HG03342 (cell line): ENCODE measurements at regions not wholly inside any gene's neighbourhood (a gene's known extent, or its start where the extent isn't known, plus 50 kb on each side); places are given as distances from the start of the nearest gene placed in this dataset.

Source experiments
- ATAC-seq: cut with Tn5 transposase; IDR thresholded peaks from one replicate; pipeline ENCODE4 v1.9.1; 2021; ENCODE audit warnings: mild to moderate bottlenecking, moderate library complexity; ENCODE audit not compliant: unreplicated experiment

DNA sequence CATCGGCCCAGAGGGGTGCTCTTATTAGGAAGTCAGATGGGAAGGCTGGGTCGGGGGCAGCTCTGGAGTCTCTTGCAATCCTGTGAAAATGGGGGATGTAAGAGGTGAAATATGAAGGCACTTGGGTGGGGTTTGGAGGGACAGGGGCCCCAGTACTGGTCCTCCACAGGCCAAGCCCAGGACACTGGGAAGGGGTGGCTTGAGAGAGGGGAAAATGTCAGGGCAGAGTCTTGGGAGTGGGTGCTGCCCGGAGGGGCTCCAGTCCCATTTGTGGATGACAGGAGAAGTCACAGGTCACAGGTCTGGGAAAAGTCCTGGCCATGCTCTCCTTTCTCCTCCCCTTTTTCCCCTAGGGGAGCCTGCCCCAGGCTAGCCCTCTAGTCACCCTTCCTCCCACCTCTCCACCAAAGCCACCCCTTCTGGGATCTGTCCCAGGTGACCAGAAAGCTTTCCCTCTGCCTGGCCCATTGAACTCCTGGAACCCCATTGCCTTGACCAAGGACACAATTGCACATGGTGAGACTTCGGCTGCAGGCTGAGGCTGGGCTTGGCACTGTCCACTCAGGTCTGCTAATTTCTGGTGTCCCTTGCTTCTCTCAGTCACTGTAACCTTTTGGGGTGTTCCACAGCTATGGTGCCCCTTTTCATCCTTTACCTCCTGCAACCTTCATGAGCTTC lies 1465.0 kb downstream of the TBC1D22A start:
- no peak for ATAC-seq

DNA sequence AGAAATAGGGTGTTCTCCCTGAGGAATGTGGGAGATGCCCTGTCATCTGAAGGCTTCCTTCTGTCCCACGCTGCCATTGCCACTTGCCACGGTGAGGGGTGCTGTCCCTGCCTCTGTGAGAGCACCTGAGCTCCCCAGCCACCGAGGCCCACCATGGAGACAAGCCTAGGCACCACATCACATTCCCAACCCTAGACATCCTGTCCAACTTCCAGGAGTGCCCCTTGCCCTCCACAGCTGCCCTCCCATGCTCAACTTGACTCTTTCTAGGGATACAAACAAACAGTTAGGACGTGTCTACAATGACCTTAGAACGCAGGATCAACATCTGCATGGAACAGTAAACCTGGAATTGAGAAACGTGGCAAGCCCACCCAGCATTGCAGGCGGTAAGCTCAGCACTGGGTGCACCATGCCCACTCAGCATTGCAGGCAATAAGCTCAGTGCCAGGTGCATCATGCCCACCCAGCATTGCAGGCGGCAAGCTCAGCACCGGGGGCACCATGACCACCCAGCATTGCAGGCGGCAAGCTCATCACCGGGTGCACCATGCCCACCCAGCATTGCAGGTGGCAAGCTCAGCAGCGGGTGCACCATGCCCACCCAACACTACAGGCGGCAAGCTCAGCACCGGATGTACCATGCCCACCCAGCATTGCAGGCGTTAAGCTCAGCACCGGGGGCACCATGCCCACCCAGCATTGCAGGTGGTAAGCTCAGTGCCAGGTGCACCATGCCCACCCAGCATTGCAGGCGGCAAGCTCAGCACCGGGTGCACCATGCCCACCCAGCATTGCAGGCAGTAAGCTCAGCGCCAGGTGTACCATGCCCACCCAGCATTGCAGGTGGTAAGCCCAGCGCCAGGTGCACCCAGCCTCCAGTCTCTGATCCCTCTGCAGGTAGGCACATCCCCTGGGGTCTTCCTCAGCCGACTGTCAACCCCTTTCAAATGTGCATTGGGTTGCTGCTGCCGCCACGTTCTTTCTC lies 1463.9 kb downstream of the TBC1D22A start:
- ATAC-seq: no peak

DNA sequence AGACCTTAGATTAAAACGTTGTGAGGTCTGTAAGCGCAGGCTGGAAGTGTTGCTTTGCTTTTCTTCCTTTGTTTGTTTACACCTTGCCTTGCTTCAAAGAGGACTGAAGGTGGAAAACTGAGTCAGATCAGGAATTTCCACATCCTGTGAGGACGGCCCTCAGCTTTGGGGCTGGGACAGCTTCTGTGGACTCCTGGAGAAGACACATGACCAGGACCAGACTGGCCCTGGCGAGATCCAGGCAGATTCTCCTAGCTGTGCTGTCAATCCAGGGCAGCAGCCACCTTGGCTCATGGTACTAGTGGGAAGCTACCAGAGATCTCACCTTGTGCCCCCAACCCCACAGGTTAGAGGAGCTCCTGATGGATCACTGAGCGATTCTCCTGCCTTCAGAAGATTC lies 1461.9 kb downstream of the TBC1D22A start:
- ATAC-seq: no peak

DNA sequence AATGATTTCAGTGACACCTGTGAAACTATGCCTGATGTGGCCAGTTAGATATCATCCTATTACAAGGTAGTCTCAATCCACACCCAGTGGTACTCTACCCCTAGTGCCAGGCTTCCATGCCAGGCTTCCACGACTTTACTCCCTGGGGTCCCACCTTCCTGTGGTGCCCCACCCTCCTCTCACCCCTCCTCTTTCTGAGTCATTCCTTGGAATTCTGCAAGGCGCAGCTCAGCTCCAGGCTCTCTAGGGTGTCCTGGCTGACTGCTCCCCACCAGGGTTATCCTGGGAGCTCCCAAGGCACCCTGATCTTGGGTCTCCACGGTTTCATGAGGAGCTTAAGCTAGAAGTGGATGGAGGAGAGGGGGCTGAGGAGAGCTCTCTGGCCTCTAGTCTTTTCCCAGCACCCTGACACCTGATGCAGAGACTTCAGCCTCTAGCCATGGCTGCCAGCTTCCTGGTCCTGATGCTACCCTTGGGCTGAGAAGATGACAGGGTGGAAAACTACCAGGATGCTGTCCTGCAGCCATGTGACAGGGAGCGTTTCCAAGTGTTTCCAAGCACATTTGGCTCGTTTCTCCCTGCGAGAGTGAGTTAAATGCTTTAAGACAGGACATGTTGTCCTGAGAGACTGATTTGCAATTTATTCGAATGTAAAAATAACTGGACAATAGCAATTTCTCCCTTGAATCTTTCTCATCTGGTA lies 1461.2 kb downstream of the TBC1D22A start:
- ATAC-seq: no peak

DNA sequence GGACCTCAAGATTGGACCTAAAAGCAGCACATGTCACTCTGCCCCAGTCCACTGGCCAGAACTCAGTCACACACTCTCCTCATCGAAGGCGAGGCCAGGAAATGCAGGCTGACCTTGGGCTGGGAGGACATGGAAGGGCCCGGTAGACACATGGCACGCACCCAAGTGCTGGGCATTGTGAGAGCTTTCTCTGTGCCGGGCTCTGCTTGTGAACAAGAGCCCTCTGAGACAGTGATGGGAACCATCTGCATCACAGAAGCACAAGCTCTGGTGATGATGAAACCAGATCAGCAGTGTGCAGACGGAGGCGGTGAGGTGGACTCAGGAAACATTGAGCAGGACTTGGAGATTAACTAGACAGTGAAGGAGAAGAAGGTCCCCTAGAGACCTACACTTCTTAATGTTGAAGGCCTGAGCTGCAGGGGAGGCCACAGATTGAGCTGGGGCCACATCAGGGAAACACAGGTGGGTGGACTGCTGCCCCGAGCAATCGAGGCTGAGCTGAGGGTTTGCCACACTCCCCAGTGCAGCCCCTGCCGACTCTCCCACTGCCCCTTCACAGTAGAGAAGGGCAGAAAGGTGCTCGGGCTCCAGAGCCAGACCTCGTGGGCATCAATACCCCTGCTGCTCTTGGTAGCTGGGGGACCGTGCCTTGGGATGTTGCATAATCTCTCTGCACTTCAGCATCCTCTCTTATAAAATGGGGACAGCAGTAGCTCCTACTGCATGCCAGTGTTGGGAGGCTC lies 1460.5 kb downstream of the TBC1D22A start:
- ATAC-seq: no peak

DNA sequence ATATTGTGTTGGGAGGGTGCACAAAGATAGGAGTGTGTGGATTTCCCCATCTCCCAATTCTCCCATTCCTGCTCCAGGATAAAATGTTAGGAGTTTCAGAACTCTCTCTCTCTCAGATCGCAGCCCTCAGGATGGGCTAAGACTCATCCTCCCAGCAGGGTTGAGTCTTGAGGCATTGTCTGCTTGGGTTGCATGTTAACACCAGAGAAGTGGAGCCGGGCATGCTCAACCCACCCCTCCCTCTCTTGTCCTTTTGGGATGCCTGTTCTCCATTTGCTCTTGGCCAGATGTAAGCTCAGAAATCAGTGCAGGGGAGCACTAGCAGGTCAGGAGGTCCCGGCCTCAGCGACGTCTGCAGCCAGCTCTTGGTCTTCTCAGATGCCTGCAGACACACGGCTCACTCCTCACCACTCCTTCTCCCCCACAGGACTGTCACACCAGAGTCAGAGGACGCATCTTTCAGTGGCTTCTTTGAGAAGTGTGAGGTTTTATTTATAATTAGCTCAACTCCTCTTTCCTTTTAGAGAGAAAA lies 1456.5 kb downstream of the TBC1D22A start:
- no peak for ATAC-seq

DNA sequence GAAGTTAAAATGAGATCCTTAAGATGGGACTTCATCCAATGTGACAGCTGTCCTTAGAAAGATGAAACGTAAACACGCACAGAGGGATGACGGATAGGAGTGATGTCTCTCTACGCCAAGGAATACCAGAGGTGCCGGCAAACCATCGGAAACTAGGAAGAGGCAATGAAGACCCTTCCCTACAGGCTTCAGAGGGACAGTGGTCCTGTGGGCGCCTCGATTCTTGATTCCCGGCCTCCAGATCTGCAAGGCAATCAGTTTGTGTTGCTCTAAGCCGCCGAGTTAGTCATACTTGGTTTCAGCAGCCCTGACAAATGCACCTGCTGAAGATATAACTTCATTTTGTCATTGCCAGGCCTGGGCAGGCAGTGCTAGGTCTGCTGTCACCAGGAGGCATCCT lies 1455.1 kb downstream of the TBC1D22A start:
- no peak for ATAC-seq

DNA sequence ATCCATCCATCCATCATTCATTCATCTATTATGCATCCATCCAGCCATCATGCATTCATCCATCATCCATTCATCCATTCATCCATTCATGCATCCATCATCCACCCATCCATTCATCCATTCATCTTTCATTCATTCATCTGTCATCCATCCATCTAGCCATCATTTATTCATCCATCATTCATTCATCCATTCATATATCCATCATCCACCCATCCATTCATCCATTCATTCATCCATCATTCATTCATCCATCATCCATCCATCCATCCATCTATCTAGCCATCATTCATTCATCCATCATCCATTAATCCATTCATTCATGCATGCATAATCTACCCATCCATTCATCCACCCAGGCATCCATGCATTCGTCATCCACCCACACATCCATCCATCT lies 1450.3 kb downstream of the TBC1D22A start:
- no peak for ATAC-seq

DNA sequence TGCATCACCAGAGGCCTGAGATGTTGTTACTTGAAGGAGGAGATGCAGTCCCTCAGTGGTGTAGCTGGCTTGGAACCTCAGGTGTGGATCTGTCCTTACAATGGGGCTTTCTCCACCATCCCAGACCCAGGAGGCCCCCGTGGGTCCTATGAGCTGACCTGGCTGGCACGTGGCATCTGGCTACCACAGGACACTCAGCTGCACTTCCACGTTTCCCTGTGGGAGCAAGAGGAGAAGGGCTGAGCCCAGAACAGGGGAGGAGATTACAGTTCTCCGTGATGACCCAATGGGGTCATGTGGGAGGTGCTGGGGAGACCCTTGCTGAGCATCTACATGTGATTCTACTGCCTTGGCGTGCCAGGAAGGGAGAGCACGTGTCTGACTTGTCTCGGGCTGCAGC lies 1448.4 kb downstream of the TBC1D22A start:
- no peak for ATAC-seq

DNA sequence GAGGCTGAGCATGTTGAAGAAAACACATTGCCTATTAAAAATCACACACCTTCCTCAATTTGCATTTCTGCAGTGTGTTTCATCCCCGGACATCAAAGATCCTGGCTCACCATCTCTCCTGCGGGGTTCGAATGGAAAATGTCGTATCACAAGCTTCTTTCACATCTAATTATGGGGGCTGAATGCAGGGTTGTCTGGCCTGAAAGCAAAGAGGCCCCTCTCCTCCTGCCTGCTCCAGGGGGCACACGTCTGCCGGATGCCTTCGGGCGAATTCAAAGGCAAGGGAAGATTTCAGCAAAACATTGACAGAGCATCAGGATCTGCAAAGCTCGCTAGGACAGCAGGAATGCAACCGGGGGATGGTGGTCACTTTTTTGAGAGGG lies 1447.7 kb downstream of the TBC1D22A start:
- ATAC-seq: no peak

DNA sequence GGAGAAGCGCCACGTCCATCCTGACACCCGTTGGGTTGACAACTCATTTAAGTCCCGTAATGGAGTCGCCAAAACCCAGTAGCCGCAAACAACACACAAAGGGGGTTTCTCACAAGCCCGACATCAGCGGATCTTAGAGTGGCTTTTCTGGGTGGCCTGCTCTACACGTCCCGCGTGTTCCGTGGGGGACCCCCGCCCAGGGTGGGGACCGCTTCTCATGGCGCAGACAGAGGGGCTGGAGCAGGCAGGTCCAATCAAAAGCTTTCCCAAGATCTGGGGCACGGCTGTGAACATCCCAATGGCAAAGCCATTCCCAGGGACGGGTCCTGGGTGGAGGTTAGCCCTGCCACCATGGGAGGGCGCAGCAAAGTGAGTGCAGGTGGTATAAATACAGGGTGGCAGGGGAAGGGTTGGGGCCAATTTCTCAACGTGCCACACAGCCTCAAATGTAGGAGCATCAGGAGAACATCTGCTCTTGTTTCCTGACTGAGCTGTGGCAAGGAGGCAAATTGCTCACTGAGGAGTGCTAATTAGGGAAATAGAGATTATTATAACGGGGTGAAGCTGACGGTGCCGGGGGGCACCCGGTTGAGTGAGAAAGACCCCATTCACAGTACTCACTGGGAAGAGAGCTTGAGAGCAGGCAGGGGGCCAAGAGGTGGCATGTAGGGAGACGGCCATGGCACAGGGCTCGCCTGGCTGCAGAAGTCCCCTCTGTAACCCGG lies 1447.2 kb downstream of the TBC1D22A start:
- no peak for ATAC-seq

DNA sequence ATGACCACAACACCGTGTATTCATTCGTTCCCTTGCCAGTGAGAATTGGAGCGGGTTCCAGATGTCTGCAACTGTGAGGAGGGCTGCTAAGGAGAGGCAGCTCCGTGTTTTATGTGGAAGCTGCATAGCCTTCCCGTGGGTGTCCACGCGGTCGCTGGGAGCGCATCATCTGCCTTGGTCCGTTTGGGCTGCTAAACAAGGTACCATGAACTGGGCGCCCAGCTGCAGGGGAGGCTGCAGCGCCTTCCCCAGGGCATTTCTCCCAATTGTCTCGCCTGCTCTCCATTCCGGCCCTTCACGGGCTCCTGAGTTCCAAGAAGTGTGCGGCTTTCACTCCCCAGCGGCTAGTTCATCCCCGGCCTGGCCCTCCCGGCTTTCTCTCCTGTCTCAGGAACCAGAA lies 1446.4 kb downstream of the TBC1D22A start:
- no peak for ATAC-seq

DNA sequence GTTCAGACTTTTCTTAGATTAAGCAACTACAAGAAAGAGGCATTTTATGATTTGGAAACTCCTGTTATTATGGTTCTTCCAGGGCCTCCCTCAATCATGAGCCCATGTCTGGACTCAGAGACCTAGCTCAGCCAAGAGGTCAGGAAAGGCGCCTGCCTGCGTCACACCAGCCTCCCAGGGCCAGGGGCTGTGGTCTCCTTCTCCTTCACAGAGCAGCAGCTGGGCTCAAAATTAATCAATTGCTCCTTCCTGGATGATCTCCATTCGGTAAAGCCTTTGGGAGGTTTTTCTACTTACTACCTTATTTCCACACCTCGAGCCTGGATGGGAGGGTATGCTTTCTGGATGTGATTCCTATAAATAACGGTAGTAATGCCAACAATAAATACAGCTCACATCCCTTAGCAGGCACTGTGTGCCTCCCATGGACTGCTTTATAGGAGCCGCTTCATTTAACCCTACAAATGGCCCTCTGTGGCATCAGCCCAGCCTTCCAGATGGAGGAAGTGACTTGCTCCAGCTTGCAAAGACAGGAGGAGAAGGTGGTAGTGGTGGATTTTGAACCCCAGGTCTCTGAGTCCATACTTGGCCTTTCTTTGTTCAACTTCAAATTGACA lies 1445.6 kb downstream of the TBC1D22A start:
- no peak for ATAC-seq

DNA sequence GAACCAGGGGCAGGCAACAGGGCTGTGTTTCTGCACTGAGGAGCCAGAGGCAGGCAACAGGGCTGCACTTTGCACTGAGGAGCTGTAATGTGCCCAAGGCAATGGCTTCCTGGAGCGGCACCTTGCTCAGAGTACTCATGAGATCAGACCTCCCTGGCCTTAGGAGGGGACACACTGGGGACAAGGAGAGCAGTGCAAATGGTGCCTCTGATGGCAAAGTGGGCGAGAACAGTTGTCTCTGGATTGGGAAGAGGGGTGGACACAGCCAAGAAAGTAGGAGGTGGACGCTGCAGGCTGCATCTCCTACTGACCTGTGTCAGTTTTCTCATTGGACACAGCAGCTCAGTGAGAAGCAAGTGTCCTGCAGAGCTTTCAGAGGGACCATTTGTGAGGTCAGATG lies 1443.3 kb downstream of the TBC1D22A start:
- no peak for ATAC-seq

DNA sequence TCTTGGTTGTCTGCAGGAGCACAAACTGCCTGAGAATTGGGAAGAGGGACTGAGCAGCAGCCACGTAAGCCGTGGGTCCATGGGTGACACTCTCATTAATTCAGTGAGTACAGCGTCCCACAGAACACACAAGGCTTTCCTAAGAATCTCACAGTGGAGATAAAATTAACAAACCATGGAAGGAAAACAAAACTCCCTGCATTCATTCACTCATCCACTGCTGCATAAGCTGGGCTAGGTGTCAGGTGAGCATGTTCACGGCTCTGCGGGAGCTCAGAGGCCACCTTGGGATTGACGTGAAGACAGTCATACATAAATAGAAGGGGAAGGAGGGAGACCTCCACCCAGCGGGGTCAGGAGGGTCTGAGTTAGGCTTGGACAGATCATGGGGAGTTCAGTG lies 1442.7 kb downstream of the TBC1D22A start:
- ATAC-seq: no peak

DNA sequence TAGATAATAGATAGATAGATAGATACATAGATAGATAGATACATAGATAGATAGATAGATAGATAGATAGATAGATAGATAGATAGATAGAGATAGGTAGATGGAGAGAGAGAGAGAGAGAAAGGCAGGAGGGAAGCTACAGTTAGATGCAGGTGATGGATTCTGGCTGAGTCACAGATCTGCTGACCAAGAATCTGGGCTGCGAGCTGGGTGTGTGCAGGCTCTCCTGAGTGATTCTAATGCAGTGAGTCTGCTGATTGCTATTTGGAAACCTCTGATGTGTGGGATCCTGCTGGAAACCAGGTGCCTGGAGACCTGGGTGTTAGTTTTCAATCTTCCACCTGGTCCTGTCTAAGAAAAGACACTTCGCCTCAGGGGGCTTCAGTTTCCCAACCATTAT lies 1441.8 kb downstream of the TBC1D22A start:
- no peak for ATAC-seq

DNA sequence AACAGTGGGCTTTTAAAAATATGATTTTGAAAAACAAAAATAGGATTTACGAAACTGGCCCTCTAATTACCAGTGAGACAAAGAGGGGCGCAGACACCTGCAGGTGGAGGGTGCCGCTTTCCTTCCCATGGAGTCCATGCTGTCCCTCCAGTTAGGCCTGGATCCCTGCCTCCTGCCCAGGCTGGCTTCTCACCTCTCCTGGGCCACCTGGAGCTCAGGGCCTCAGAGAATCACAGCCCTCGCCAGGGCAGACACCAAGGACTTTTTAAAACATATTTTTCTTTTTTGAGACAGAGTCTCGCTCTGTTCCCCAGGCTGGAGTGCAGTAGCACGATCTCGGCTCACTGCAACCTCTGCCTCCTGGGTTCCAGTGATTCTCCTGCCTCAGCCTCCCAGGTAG lies 1437.2 kb downstream of the TBC1D22A start:
- ATAC-seq: no peak

DNA sequence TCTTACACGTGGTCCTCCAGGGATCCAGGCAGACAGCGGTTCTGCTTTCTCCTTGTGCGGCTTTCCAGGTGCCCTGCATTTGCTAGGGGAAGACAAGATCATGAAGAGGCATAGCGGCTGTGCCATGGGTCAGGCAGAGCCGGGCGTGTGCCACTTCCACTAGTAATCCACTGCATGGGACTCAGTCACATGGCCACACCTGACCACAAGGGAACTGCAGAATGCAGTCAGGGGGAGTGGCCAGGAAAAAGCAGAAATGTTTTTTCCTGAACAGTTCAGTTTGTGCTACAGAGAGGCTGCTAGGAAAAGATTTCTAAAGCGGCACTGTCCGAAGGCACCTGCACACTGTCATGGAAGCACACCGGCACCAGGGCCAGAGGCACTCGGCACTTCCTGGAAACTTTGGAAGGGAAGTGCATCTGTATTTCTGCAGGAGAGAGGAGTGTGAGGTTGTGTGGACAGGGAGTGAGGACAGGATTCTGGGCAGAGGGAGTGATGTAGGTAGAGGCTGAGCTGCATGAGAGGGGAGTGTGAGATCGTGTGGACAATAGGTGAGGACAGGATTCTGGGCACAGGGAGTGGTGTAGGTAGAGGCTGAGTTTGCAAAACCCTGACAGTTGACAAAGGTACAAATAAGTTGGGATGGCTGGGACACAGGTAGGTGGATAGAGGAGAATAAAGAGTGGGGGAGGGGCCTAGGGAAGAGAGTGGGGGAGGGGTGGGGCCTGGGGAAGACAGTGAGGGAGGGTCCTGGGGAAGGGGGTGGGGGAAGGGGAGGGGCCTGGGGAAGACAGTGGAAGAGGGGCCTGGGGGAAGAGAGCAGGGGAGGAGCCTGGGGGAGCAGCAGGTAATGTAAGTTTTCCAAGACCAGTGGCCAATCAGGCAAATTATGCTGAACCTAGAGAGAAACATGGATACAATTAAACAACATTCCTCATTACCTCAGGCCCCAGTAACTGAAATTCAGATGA lies 1436.3 kb downstream of the TBC1D22A start:
- ATAC-seq: no peak
